Upper lobe of right lung (tissue), 1 donor: ENCODE measurements at regions not wholly inside any gene's neighbourhood (a gene's known extent, or its start where the extent isn't known, plus 50 kb on each side); places are given as distances from the start of the nearest gene placed in this dataset.

Experiments used
- ATAC-seq: fragments of 200-7000 bp; cut with Tn5 transposase; one replicate; pipeline ENCODE4 v1.9.1; 2020; ENCODE audit warnings: mild to moderate bottlenecking, moderate library complexity
- DNase-seq: peaks from one replicate; pipeline ENCODE4 v3.0.0-alpha.2; 2020
- H3K27ac ChIP-seq: fragments of 200-600 bp; one replicate; pipeline ENCODE4 v1.8.0; 2022
- H3K27me3 ChIP-seq: fragments of 200-600 bp; one replicate; pipeline ENCODE4 v1.8.0; 2022; ENCODE audit warnings: mild to moderate bottlenecking
- H3K36me3 ChIP-seq: fragments of 200-600 bp; one replicate; pipeline ENCODE4 v1.8.0; 2022
- H3K4me1 ChIP-seq: fragments of 200-600 bp; one replicate; pipeline ENCODE4 v1.8.0; 2022
- H3K4me3 ChIP-seq: fragments of 200-600 bp; one replicate; pipeline ENCODE4 v1.8.0; 2022; ENCODE audit warnings: mild to moderate bottlenecking
- H3K9me3 ChIP-seq: fragments of 200-600 bp; one replicate; pipeline ENCODE4 v1.8.0; 2022
- intact Hi-C: fragments of 100-400 bp; cut with DNase I; formaldehyde crosslinking; loops from one replicate; pipeline ENCODE4 v1.11.0; 2022
- TF ChIP-seq, protein P1 (sequence below): fragments of 200-600 bp; IDR thresholded peaks from one replicate; pipeline ENCODE4 v1.8.0; 2022; ENCODE audit warnings: antibody characterized with exemption
- donor health status: DM: no; HTN: yes; CAD: no; lungs with severe emphysema.

DNA sequence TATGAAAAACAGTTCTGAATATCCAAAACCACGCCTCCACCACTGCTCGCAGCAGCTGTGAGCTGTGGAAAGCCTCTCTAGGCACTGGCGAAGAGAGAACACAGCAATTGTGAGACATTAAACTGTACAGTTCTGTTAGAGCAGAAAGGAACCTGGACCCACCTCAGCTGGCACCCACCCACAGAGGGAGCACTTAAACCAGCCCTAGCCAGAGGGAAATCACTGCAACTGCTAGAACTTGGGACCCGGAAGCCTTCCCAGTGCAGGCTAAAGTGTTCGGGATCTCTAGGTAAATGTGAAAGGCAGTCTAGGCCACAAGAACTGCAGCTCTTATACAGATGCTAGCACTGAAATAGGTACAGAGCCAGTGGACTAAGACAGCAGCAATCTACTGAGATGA is 308.8 kb downstream of the PRR32 start:
- Histone ChIP-seq H3K27ac (no peak overlapping the region), H3K27me3 (no peaks in the 10 kb centered on the region), H3K4me1 (no peaks in the 10 kb centered on the region), H3K4me3 (no peak overlapping the region), H3K9me3 (no peaks in the 10 kb centered on the region), H3K36me3 (no peaks in the 10 kb centered on the region)
- TF ChIP-seq, protein P1, sequence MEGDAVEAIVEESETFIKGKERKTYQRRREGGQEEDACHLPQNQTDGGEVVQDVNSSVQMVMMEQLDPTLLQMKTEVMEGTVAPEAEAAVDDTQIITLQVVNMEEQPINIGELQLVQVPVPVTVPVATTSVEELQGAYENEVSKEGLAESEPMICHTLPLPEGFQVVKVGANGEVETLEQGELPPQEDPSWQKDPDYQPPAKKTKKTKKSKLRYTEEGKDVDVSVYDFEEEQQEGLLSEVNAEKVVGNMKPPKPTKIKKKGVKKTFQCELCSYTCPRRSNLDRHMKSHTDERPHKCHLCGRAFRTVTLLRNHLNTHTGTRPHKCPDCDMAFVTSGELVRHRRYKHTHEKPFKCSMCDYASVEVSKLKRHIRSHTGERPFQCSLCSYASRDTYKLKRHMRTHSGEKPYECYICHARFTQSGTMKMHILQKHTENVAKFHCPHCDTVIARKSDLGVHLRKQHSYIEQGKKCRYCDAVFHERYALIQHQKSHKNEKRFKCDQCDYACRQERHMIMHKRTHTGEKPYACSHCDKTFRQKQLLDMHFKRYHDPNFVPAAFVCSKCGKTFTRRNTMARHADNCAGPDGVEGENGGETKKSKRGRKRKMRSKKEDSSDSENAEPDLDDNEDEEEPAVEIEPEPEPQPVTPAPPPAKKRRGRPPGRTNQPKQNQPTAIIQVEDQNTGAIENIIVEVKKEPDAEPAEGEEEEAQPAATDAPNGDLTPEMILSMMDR, result no peak
- intact Hi-C loops, result no loop called here
- no peak for ATAC-seq
- no peak for DNase-seq

DNA sequence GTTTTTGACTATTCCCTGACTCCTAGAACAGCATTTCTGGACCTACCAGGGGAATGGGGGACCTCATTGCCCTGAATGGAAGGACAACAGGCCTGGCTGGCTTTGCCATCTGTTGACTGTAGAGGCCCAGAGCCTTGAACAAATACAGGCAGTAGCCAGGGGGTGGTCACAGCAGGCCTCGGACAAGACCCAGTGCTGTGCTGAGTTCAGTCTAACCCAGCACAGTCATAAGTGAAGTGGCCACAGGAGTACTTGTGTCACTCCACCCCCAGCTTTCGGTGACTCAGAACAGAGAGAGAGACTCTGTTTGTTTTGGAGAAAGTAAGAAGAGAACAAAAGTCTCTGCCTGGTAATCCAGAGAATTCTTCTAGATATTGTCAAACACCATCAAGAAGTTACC is 310.0 kb downstream of the PRR32 start:
- TF ChIP-seq, protein P1, result no peak
- Histone ChIP-seq H3K9me3 (no peaks in the 10 kb centered on the region), H3K4me3 (no peak overlapping the region), H3K27ac (no peak overlapping the region), H3K36me3 (no peaks in the 10 kb centered on the region), H3K27me3 (no peaks in the 10 kb centered on the region), H3K4me1 (no peaks in the 10 kb centered on the region)
- no peak for DNase-seq
- intact Hi-C loops, result no loop called here
- ATAC-seq, result peak; percentile 16

DNA sequence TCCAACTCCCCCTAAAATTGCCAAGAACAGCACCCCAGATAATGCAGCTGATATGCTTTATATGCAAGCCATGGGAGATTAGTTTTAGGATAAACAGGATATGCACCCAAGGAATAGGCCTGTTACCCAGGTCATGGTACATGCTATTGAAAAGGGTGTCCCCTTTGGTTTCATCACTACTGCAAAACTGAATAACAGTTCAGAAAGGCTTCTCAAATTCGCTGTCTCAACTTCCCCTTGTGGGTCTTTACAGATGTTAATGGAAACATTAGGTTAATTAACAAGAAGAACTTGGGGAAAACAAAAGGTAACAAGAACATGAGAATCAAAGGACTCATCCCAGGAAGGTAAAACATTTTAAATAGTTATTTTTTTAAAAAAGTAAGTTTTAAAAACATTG is 318.7 kb downstream of the PRR32 start:
- no peaks in the 10 kb centered on the region for H3K4me1 ChIP-seq
- H3K36me3 ChIP-seq, result no peaks in the 10 kb centered on the region
- no peak overlapping the region for H3K27ac ChIP-seq
- no peaks in the 10 kb centered on the region for H3K27me3 ChIP-seq
- no peaks in the 10 kb centered on the region for H3K9me3 ChIP-seq
- no peak for ATAC-seq
- TF ChIP-seq, protein P1, result no peak
- intact Hi-C loops, result no loop called here
- H3K4me3 ChIP-seq, result no peak overlapping the region
- no peak for DNase-seq

DNA sequence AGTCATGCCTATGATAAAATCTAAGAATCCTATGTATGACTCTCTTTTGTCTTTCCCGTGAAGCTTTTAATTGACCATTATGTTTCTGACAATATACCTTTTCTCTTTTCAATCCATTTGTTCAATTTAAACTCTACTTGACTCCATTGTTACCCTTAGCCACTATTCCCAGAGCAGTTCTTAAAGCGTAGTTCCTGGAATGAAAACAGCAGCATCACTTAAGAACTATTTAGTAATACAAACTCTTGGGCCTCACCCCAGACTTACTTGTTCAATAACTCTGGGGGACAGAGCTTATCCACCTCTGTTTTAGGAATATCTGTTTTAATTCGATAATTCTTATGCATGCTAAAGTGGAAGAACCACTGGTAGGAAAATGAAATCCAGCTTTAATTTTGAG is 358.4 kb downstream of the PRR32 start:
- Histone ChIP-seq H3K9me3 (no peaks in the 10 kb centered on the region), H3K27ac (no peak overlapping the region), H3K4me3 (no peak overlapping the region), H3K4me1 (no peaks in the 10 kb centered on the region), H3K36me3 (no peaks in the 10 kb centered on the region), H3K27me3 (no peaks in the 10 kb centered on the region)
- DNase-seq (no peak), ATAC-seq (no peak)
- TF ChIP-seq, protein P1, result no peak
- intact Hi-C loops, result no loop called here

DNA sequence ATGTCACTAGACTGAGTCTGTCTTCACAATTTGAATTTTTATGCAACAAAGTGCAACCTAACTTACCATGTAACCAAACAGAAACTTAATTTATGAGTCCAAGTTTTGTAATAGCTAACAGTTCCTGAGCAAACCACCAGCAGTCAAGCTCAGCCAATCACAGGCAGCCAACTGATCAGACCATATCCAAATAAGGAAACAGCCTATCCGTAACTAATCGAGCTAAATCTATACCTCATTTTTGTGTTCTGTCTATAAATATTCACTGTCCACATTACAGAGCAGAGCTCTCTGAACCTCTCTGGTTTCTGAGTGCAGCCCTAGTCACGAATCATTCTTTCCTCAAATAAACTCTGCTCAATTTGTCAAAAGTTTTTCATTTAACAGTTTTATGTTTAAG is 367.6 kb downstream of the PRR32 start:
- intact Hi-C loops, result no loop called here
- no peak overlapping the region for H3K4me3 ChIP-seq
- no peak overlapping the region for H3K27ac ChIP-seq
- no peaks in the 10 kb centered on the region for H3K27me3 ChIP-seq
- H3K4me1 ChIP-seq, result no peaks in the 10 kb centered on the region
- no peaks in the 10 kb centered on the region for H3K36me3 ChIP-seq
- TF ChIP-seq, protein P1, result no peak
- no peaks in the 10 kb centered on the region for H3K9me3 ChIP-seq
- ATAC-seq, result no peak
- DNase-seq, result no peak

DNA sequence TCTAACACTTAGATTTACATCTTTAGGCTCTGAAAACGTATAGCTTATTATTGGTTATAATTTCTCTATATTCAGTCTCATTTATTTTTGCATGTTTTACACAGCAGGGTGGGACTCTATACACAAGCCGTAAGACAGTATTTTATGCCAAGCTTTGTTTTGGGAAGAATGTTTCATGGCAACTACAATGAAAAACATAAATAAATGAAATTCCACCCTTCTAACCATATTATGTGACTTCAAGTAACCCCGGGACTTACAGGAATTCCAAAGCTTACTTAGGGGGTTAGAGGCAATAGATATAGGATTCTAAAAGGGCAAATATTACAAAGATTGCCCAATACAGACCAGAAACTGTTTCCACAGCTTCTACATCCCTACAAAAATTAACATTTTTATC is 370.9 kb downstream of the PRR32 start:
- Histone ChIP-seq H3K27me3 (no peaks in the 10 kb centered on the region), H3K4me1 (no peaks in the 10 kb centered on the region), H3K27ac (no peak overlapping the region), H3K36me3 (no peaks in the 10 kb centered on the region), H3K4me3 (no peak overlapping the region), H3K9me3 (no peaks in the 10 kb centered on the region)
- ATAC-seq, result no peak
- intact Hi-C loops, result no loop called here
- TF ChIP-seq, protein P1, result no peak
- DNase-seq, result no peak
